H1 (cell line): ENCODE measurements at regions not wholly inside any gene's neighbourhood (a gene's known extent, or its start where the extent isn't known, plus 50 kb on each side); places are given as distances from the start of the nearest gene placed in this dataset.

Experiments
- CTCF ChIA-PET: fragments of 300-600 bp; sonication (Branson Sonifier 250); formaldehyde crosslinking; loops from one replicate; lab custom pipeline; 2021; ENCODE audit not compliant: partially characterized antibody; lab: Charles Lee
- POLR2A ChIA-PET: fragments of 300-600 bp; sonication (Branson Sonifier 250); formaldehyde crosslinking; loops from one replicate; lab custom pipeline; 2021; ENCODE audit warnings: inconsistent platforms; ENCODE audit not compliant: partially characterized antibody; lab: Charles Lee
- DNase-seq, 2 experiments: peaks; one replicate each; pipeline versions ENCODE4 v3.0.0 to v3.0.0-alpha.2; 2010 to 2022; ENCODE audit warnings: low spot score in 2 of 2, low read depth in 1 of 2, mixed read lengths in 1 of 2
- FAIRE-seq: peaks from 2 replicates; lab custom pipeline; 2011; peaks lifted over from hg19 to GRCh38; lab: Jason Lieb, UNC
- H2AFZ ChIP-seq: 2 replicates; pipeline ENCODE4 v1.8.1; 2012; ENCODE audit warnings: low read length, inconsistent platforms
- H2AK5ac ChIP-seq: 2 replicates; pipeline ENCODE4 v1.6.1; 2013; ENCODE audit warnings: low read depth, low read length
- H2BK120ac ChIP-seq: replicated peaks from 2 replicates; pipeline ENCODE3; 2013; ENCODE audit warnings: low read depth, low read length, inconsistent platforms
- H2BK12ac ChIP-seq: 2 replicates; pipeline ENCODE4 v1.6.1; 2013; ENCODE audit warnings: low read depth, low read length
- H2BK15ac ChIP-seq: 2 replicates; pipeline ENCODE4 v1.6.1; 2013; ENCODE audit warnings: low read length
- H2BK20ac ChIP-seq: 2 replicates; pipeline ENCODE4 v1.6.1; 2013; ENCODE audit warnings: low read length
- H2BK5ac ChIP-seq: 2 replicates; pipeline ENCODE4 v1.6.1; 2013; ENCODE audit warnings: low read depth, low read length
- H3K14ac ChIP-seq: 2 replicates; pipeline ENCODE4 v1.6.1; 2013; ENCODE audit warnings: inconsistent platforms; ENCODE audit not compliant: insufficient read length
- H3K18ac ChIP-seq: 2 replicates; pipeline ENCODE4 v1.6.1; 2013; ENCODE audit warnings: low read length; ENCODE audit errors: extremely low read depth
- H3K23ac ChIP-seq: 2 replicates; pipeline ENCODE4 v1.6.1; 2013; ENCODE audit warnings: inconsistent platforms; ENCODE audit not compliant: insufficient read length
- H3K23me2 ChIP-seq: 2 replicates; pipeline ENCODE4 v1.6.1; 2013; ENCODE audit warnings: low read depth, low read length
- H3K27ac ChIP-seq: 2 replicates; pipeline ENCODE4 v1.6.1; 2011; ENCODE audit warnings: low read depth, low read length, inconsistent platforms
- H3K27me3 ChIP-seq, 4 experiments: replicated peaks in 1 of 4; 1 replicate in 1 of 4; 2 replicates in 3 of 4; pipeline versions ENCODE4 v1.6.1 to v1.8.1; 2011 to 2013; ENCODE audit warnings: low read length in 3 of 4, mild to moderate bottlenecking in 3 of 4, inconsistent platforms in 2 of 4, mixed read lengths in 2 of 4, moderate library complexity in 1 of 4; ENCODE audit not compliant: control insufficient read depth in 3 of 4, insufficient read depth in 3 of 4; ENCODE audit errors: extremely low read depth in 1 of 4
- H3K36me3 ChIP-seq, 4 experiments: 2 replicates each; pipeline versions ENCODE4 v1.6.1 to v1.8.1; 2011 to 2013; ENCODE audit warnings: mild to moderate bottlenecking in 4 of 4, low read length in 3 of 4, moderate library complexity in 2 of 4, control low read depth in 1 of 4, inconsistent platforms in 1 of 4; ENCODE audit not compliant: insufficient read depth in 4 of 4, control insufficient read depth in 2 of 4
- H3K4ac ChIP-seq: replicated peaks from 2 replicates; pipeline ENCODE3; 2013; ENCODE audit warnings: low read length, low read depth, mixed read lengths, inconsistent platforms; ENCODE audit not compliant: insufficient read length
- H3K4me1 ChIP-seq, 4 experiments: replicated peaks in 1 of 4; 1 replicate in 1 of 4; 2 replicates in 3 of 4; pipeline versions ENCODE4 v1.6.1 to v1.8.1; 2011 to 2013; ENCODE audit warnings: low read length in 3 of 4, inconsistent platforms in 2 of 4, mixed read lengths in 1 of 4; ENCODE audit not compliant: insufficient read depth in 4 of 4, control insufficient read depth in 3 of 4
- H3K4me2 ChIP-seq, 2 experiments: 2 replicates each; pipeline versions ENCODE4 v1.6.1 to v1.8.1; 2011 to 2013; ENCODE audit warnings: low read depth in 2 of 2, low read length in 2 of 2, control low read depth in 1 of 2, inconsistent platforms in 1 of 2, mild to moderate bottlenecking in 1 of 2; ENCODE audit not compliant: insufficient read depth in 1 of 2
- H3K4me3 ChIP-seq, 4 experiments: fragments of 200-600, 300-600 bp in 1 of 4; sonication (generic), shearing (Covaris generic), sonication (Bioruptor Twin) in 1 of 4; 2 replicates each; pipeline versions ENCODE4 v1.5.1 to v1.8.1; 2011 to 2016; ENCODE audit warnings: low read length in 4 of 4, low read depth in 3 of 4, control low read depth in 2 of 4, inconsistent platforms in 2 of 4, mild to moderate bottlenecking in 2 of 4, mixed read lengths in 1 of 4, moderate library complexity in 1 of 4; ENCODE audit not compliant: insufficient read depth in 2 of 4; ENCODE audit errors: extremely low read depth in 1 of 4
- H3K56ac ChIP-seq: replicated peaks from 2 replicates; pipeline ENCODE3; 2013; ENCODE audit warnings: low read depth, mild to moderate bottlenecking, mixed read lengths, low read length, inconsistent platforms; ENCODE audit not compliant: insufficient read length
- H3K79me1 ChIP-seq: 2 replicates; pipeline ENCODE4 v1.6.1; 2013; ENCODE audit warnings: low read depth, low read length, control low read depth
- H3K79me2 ChIP-seq, 2 experiments: 2 replicates each; pipeline versions ENCODE4 v1.6.1 to v1.8.1; 2012 to 2013; ENCODE audit warnings: low read length in 2 of 2, mild to moderate bottlenecking in 2 of 2, inconsistent platforms in 1 of 2; ENCODE audit not compliant: insufficient read depth in 2 of 2, control insufficient read depth in 1 of 2
- H3K9ac ChIP-seq, 4 experiments: replicated peaks in 1 of 4; 1 replicate in 1 of 4; 2 replicates in 3 of 4; pipeline versions ENCODE4 v1.6.1 to v1.8.1; 2011 to 2013; ENCODE audit warnings: low read depth in 3 of 4, low read length in 3 of 4, control low read depth in 2 of 4, mild to moderate bottlenecking in 2 of 4, moderate library complexity in 2 of 4, inconsistent platforms in 1 of 4; ENCODE audit errors: extremely low read depth in 1 of 4
- H3K9me3 ChIP-seq, 2 experiments: 2 replicates each; pipeline versions ENCODE4 v1.6.1 to v1.8.1; 2012 to 2013; ENCODE audit warnings: mild to moderate bottlenecking in 2 of 2, moderate library complexity in 2 of 2, control low read depth in 1 of 2, inconsistent platforms in 1 of 2, low read depth in 1 of 2, low read length in 1 of 2, mixed read lengths in 1 of 2; ENCODE audit not compliant: insufficient read depth in 2 of 2
- H4K20me1 ChIP-seq, 2 experiments: replicated peaks in 1 of 2; 2 replicates each; pipeline versions ENCODE3 to v1.8.1; 2011 to 2013; ENCODE audit warnings: inconsistent platforms in 2 of 2, low read length in 2 of 2, mild to moderate bottlenecking in 1 of 2; ENCODE audit not compliant: insufficient read depth in 2 of 2, control insufficient read depth in 1 of 2
- H4K5ac ChIP-seq: 2 replicates; pipeline ENCODE4 v1.6.1; 2013; ENCODE audit warnings: low read length, low read depth, mixed read lengths, inconsistent platforms; ENCODE audit not compliant: insufficient read length
- H4K8ac ChIP-seq: 2 replicates; pipeline ENCODE4 v1.8.0; 2013; ENCODE audit warnings: mild to moderate bottlenecking, moderate library complexity, low read length, inconsistent platforms; ENCODE audit not compliant: insufficient read depth; ENCODE audit errors: extremely low read depth
- H4K91ac ChIP-seq: replicated peaks from 2 replicates; pipeline ENCODE3; 2013; ENCODE audit warnings: low read length, mixed read lengths, inconsistent platforms; ENCODE audit not compliant: insufficient read length
- BCL11A ChIP-seq, 2 experiments: IDR thresholded peaks; one replicate each; pipeline ENCODE4 v1.6.1; 2011; ENCODE audit warnings: low read depth in 2 of 2, low read length in 2 of 2, mild to moderate bottlenecking in 2 of 2
- CEBPB ChIP-seq: IDR thresholded peaks from 2 replicates; pipeline ENCODE4 v1.6.1; 2012; ENCODE audit warnings: low read depth, low read length
- E2F6 ChIP-seq: IDR thresholded peaks from 2 replicates; pipeline ENCODE4 v1.6.1; 2012; ENCODE audit warnings: inconsistent platforms
- GTF2F1 ChIP-seq: IDR thresholded peaks from 2 replicates; pipeline ENCODE4 v1.6.1; 2012; ENCODE audit warnings: low read depth, low read length, improper control_type of control experiment, borderline replicate concordance
- KDM1A ChIP-seq: fragments of 200-600, 300-600 bp; sonication (generic); IDR thresholded peaks from 2 replicates; pipeline ENCODE4 v1.7.1; 2016; ENCODE audit warnings: mild to moderate bottlenecking, low read length, borderline replicate concordance
- KDM4A ChIP-seq: IDR thresholded peaks from one replicate; pipeline ENCODE4 v1.7.1; 2012; ENCODE audit warnings: low read depth, mild to moderate bottlenecking, moderate library complexity, low read length, inconsistent platforms; ENCODE audit not compliant: severe bottlenecking
- POLR2A ChIP-seq, 2 experiments: IDR thresholded peaks; 1 replicate in 1 of 2; 2 replicates in 1 of 2; pipeline ENCODE4 v1.6.1; 2011; ENCODE audit warnings: low read depth in 2 of 2, low read length in 2 of 2, mild to moderate bottlenecking in 2 of 2; ENCODE audit errors: control extremely low read depth in 1 of 2
- RXRA ChIP-seq: IDR thresholded peaks from 2 replicates; pipeline ENCODE4 v1.6.1; 2011; ENCODE audit warnings: low read depth, mild to moderate bottlenecking, low read length, moderate library complexity; ENCODE audit not compliant: insufficient read depth
- SIN3A ChIP-seq, 2 experiments: IDR thresholded peaks in 1 of 2; conservative IDR thresholded peaks in 1 of 2; 2 replicates each; pipeline ENCODE4 v1.6.1; 2011 to 2012; ENCODE audit warnings: low read length in 2 of 2, improper control_type of control experiment in 1 of 2, low read depth in 1 of 2, mild to moderate bottlenecking in 1 of 2
- SP1 ChIP-seq: IDR thresholded peaks from 2 replicates; pipeline ENCODE4 v1.6.1; 2011; ENCODE audit warnings: low read depth, low read length
- SRF ChIP-seq: IDR thresholded peaks from 2 replicates; pipeline ENCODE4 v1.6.1; 2011; ENCODE audit warnings: mild to moderate bottlenecking, low read depth, low read length, moderate library complexity
- TBP ChIP-seq: IDR thresholded peaks from 2 replicates; pipeline ENCODE4 v1.6.1; 2011; ENCODE audit warnings: low read depth, low read length, improper control_type of control experiment
- WGBS, 2 experiments: shearing (Covaris generic) in 1 of 2; methylation state at CpG; one replicate each; pipeline versions ENCODE4 v1.1.6 to v1.1.7; 2013 to 2015; ENCODE audit warnings: low lambda C conversion rate in 2 of 2, mixed read lengths in 2 of 2, inconsistent platforms in 1 of 2, low coverage in 1 of 2, missing lambda C conversion rate in 1 of 2; ENCODE audit not compliant: insufficient replicate concordance in 2 of 2, insufficient coverage in 1 of 2, insufficient read length in 1 of 2; ENCODE audit errors: extremely low coverage in 1 of 2, missing lambda C conversion rate in 1 of 2; 5-methylcytosine and 5-hydroxymethylcytosine counted together
- TF ChIP-seq, protein P1 (sequence below), 3 experiments: IDR thresholded peaks; 1 replicate in 2 of 3; 2 replicates in 1 of 3; pipeline versions ENCODE4 v1.5.1 to v1.6.1; 2011; ENCODE audit warnings: low read length in 3 of 3, mild to moderate bottlenecking in 3 of 3, inconsistent platforms in 2 of 3, low read depth in 1 of 3, moderate library complexity in 1 of 3; ENCODE audit not compliant: insufficient read depth in 1 of 3; ENCODE audit errors: control extremely low read depth in 1 of 3

DNA sequence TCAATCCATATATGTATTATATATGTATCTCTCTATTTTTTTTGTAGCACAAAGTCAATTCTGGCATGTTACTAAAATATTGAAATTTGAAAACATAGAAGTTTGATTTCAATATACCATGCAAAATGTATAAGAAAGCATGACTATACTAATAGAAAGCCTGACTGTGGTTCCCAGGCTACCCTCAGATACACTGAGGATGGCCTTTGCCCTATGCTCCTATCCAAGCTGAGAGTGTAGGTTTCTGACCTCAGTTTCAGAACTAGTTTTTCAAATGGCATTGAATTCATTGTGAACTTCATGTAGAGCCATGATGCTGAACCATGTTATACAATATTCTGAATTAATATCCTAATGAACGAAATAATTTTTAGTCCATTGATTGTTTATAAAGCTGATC, 220.4 kb upstream of the IZUMO3 start:
- POLR2A ChIA-PET, result no interaction called here
- no peaks in the 10 kb centered on the region for H3K79me2 ChIP-seq
- H3K56ac ChIP-seq, result no peak overlapping the region
- H3K14ac ChIP-seq, result no peak overlapping the region
- no peaks in the 10 kb centered on the region for H3K36me3 ChIP-seq
- no peak overlapping the region for H2BK12ac ChIP-seq
- no peak overlapping the region for H2BK15ac ChIP-seq
- FAIRE-seq (no peak), DNase-seq (no peak)
- H2BK120ac ChIP-seq, result no peak overlapping the region
- no peak overlapping the region for H3K9ac ChIP-seq
- no peak overlapping the region for H2AK5ac ChIP-seq
- no peak overlapping the region for H2AFZ ChIP-seq
- no peaks in the 10 kb centered on the region for H3K79me1 ChIP-seq
- no peaks in the 10 kb centered on the region for H3K23me2 ChIP-seq
- H3K9me3 ChIP-seq, result no peaks in the 10 kb centered on the region
- H3K4me3 ChIP-seq, result no peak overlapping the region
- H3K4me2 ChIP-seq, result no peak overlapping the region
- H3K23ac ChIP-seq, result no peak overlapping the region
- H4K8ac ChIP-seq, result no peak overlapping the region
- H4K20me1 ChIP-seq, result no peaks in the 10 kb centered on the region
- 94% methylated on average over 1 of the region's 1 CpG; no CpG with 5 or more reads in 1 of the 2 experiments for WGBS, 2 experiments
- no peak overlapping the region for H3K27ac ChIP-seq
- H2BK20ac ChIP-seq, result no peak overlapping the region
- H4K5ac ChIP-seq, result no peak overlapping the region
- no peaks in the 10 kb centered on the region for H3K27me3 ChIP-seq
- CTCF ChIA-PET, result no interaction called here
- no peak overlapping the region for H3K4ac ChIP-seq
- no peaks in the 10 kb centered on the region for H3K4me1 ChIP-seq
- no peak overlapping the region for H3K18ac ChIP-seq
- H2BK5ac ChIP-seq, result no peak overlapping the region
- H4K91ac ChIP-seq, result no peak overlapping the region
- TF ChIP-seq SP1 (no peak), SRF (no peak), BCL11A (IDR thresholded peaks at IDR 0.05; ENCODE audit: low read depth in 2 of 2, low read length in 2 of 2) (no peak), E2F6 (no peak), GTF2F1 (no peak), KDM1A (no peak), POLR2A (IDR thresholded peaks at IDR 0.05; ENCODE audit: control extremely low read depth in 1 of 2, low read depth in 2 of 2, low read length in 2 of 2) (no peak), KDM4A (no peak), CEBPB (no peak), SIN3A (conservative IDR thresholded peaks at IDR 0.05 in 1 of 2, IDR thresholded peaks at IDR 0.05 in 1 of 2; ENCODE audit: low read depth in 1 of 2, low read length in 2 of 2) (no peak), RXRA (no peak), TBP (no peak)
- TF ChIP-seq, protein P1, sequence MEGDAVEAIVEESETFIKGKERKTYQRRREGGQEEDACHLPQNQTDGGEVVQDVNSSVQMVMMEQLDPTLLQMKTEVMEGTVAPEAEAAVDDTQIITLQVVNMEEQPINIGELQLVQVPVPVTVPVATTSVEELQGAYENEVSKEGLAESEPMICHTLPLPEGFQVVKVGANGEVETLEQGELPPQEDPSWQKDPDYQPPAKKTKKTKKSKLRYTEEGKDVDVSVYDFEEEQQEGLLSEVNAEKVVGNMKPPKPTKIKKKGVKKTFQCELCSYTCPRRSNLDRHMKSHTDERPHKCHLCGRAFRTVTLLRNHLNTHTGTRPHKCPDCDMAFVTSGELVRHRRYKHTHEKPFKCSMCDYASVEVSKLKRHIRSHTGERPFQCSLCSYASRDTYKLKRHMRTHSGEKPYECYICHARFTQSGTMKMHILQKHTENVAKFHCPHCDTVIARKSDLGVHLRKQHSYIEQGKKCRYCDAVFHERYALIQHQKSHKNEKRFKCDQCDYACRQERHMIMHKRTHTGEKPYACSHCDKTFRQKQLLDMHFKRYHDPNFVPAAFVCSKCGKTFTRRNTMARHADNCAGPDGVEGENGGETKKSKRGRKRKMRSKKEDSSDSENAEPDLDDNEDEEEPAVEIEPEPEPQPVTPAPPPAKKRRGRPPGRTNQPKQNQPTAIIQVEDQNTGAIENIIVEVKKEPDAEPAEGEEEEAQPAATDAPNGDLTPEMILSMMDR (IDR thresholded peaks at IDR 0.05; ENCODE audit: control extremely low read depth in 1 of 3, insufficient read depth in 1 of 3, low read depth in 1 of 3, low read length in 3 of 3), result no peak
